H9 (cell line): ENCODE measurements at regions not wholly inside any gene's neighbourhood (a gene's known extent, or its start where the extent isn't known, plus 50 kb on each side); places are given as distances from the start of the nearest gene placed in this dataset.

Experiments
- DNase-seq: peaks from one replicate; pipeline ENCODE4 v3.0.0-alpha.2; 2017
- H2AFZ ChIP-seq: one replicate; pipeline ENCODE4 v1.6.1; 2013; ENCODE audit warnings: mild to moderate bottlenecking, low read length, control low read depth, moderate library complexity
- H2AK5ac ChIP-seq: 2 replicates; pipeline ENCODE4 v1.6.1; 2013; ENCODE audit warnings: low read length, control low read depth, mixed read lengths; ENCODE audit not compliant: insufficient read length
- H2BK120ac ChIP-seq: one replicate; pipeline ENCODE4 v1.6.1; 2013; ENCODE audit warnings: low read depth, mild to moderate bottlenecking, low read length, control low read depth, inconsistent platforms; ENCODE audit not compliant: poor library complexity, severe bottlenecking
- H2BK12ac ChIP-seq: 2 replicates; pipeline ENCODE4 v1.6.1; 2013; ENCODE audit warnings: low read length, control low read depth, mixed read lengths, low read depth; ENCODE audit not compliant: insufficient read length
- H2BK15ac ChIP-seq: 2 replicates; pipeline ENCODE4 v1.6.1; 2013; ENCODE audit warnings: low read depth, low read length, control low read depth
- H2BK20ac ChIP-seq: one replicate; pipeline ENCODE4 v1.6.1; 2013; ENCODE audit warnings: low read depth, mild to moderate bottlenecking, low read length, control low read depth, inconsistent platforms; ENCODE audit not compliant: poor library complexity, severe bottlenecking
- H2BK5ac ChIP-seq: 2 replicates; pipeline ENCODE4 v1.6.1; 2013; ENCODE audit warnings: low read length, control low read depth, mixed read lengths; ENCODE audit not compliant: insufficient read length
- H3K14ac ChIP-seq: 2 replicates; pipeline ENCODE4 v1.6.1; 2013; ENCODE audit warnings: low read length, control low read depth; ENCODE audit not compliant: insufficient read depth
- H3K18ac ChIP-seq: 2 replicates; pipeline ENCODE4 v1.6.1; 2013; ENCODE audit warnings: low read depth, mild to moderate bottlenecking, mixed read lengths, low read length, control low read depth; ENCODE audit not compliant: insufficient read length
- H3K23ac ChIP-seq: 2 replicates; pipeline ENCODE4 v1.6.1; 2013; ENCODE audit warnings: low read length, control low read depth, mixed read lengths, low read depth; ENCODE audit not compliant: insufficient read length
- H3K23me2 ChIP-seq: 2 replicates; pipeline ENCODE4 v1.6.1; 2013; ENCODE audit warnings: low read depth, mild to moderate bottlenecking, mixed read lengths, low read length, control low read depth; ENCODE audit not compliant: insufficient read length, poor library complexity, severe bottlenecking
- H3K27ac ChIP-seq: 2 replicates; pipeline ENCODE4 v1.5.1; 2013; ENCODE audit warnings: low read length, control low read depth, mixed read lengths, low read depth; ENCODE audit not compliant: insufficient read length
- H3K27me3 ChIP-seq: 2 replicates; pipeline ENCODE4 v1.6.1; 2013; ENCODE audit warnings: low read length, control low read depth, inconsistent platforms; ENCODE audit not compliant: insufficient read depth
- H3K4ac ChIP-seq: 2 replicates; pipeline ENCODE4 v1.6.1; 2013; ENCODE audit warnings: low read depth, mild to moderate bottlenecking, control low read depth, inconsistent platforms, low read length, moderate library complexity
- H3K4me1 ChIP-seq: 2 replicates; pipeline ENCODE4 v1.6.1; 2013; ENCODE audit warnings: low read length, control low read depth, inconsistent platforms; ENCODE audit not compliant: insufficient read depth
- H3K4me2 ChIP-seq: 2 replicates; pipeline ENCODE4 v1.6.1; 2013; ENCODE audit warnings: low read length, control low read depth, mixed read lengths; ENCODE audit not compliant: insufficient read length, insufficient read depth
- H3K56ac ChIP-seq: 2 replicates; pipeline ENCODE4 v1.6.1; 2013; ENCODE audit warnings: low read depth, mild to moderate bottlenecking, mixed read lengths, low read length, control low read depth; ENCODE audit not compliant: insufficient read length
- H3K79me1 ChIP-seq: 2 replicates; pipeline ENCODE4 v1.6.1; 2013; ENCODE audit warnings: low read depth, mild to moderate bottlenecking, moderate library complexity, low read length, control low read depth, inconsistent platforms; ENCODE audit not compliant: insufficient read depth, poor library complexity, severe bottlenecking
- H3K79me2 ChIP-seq: 2 replicates; pipeline ENCODE4 v1.6.1; 2013; ENCODE audit warnings: low read length, control low read depth, inconsistent platforms; ENCODE audit not compliant: insufficient read depth
- H3K9ac ChIP-seq: 2 replicates; pipeline ENCODE4 v1.6.1; 2013; ENCODE audit warnings: low read length, control low read depth, mixed read lengths; ENCODE audit not compliant: insufficient read length; ENCODE audit errors: extremely low read depth
- H3K9me3 ChIP-seq: one replicate; pipeline ENCODE4 v1.6.1; 2013; ENCODE audit warnings: low read depth, low read length, inconsistent platforms; ENCODE audit not compliant: control insufficient read depth
- H3T11ph ChIP-seq: one replicate; pipeline ENCODE4 v1.6.1; 2013; ENCODE audit warnings: mild to moderate bottlenecking, low read length, control low read depth, inconsistent platforms
- H4K20me1 ChIP-seq: one replicate; pipeline ENCODE4 v1.6.1; 2013; ENCODE audit not compliant: control insufficient read depth, insufficient read length, insufficient read depth
- H4K5ac ChIP-seq: 2 replicates; pipeline ENCODE4 v1.6.1; 2013; ENCODE audit warnings: low read depth, mild to moderate bottlenecking, mixed read lengths, low read length, control low read depth; ENCODE audit not compliant: insufficient read length
- H4K8ac ChIP-seq: replicated peaks from 2 replicates; pipeline ENCODE4 v1.6.1; 2013; ENCODE audit warnings: low read length, control low read depth, mixed read lengths, low read depth; ENCODE audit not compliant: insufficient read length
- H4K91ac ChIP-seq: 2 replicates; pipeline ENCODE4 v1.6.1; 2013; ENCODE audit warnings: low read depth, mild to moderate bottlenecking, moderate library complexity, mixed read lengths, low read length, control low read depth; ENCODE audit not compliant: insufficient read length
- H3K27ac Mint-ChIP-seq, 3 experiments: 2 replicates in 2 of 3; 3 replicates in 1 of 3; pipeline ENCODE4 v1.8.0; 2020 to 2021; ENCODE audit warnings: mixed read lengths in 3 of 3, mild to moderate bottlenecking in 1 of 3, moderate library complexity in 1 of 3
- H3K27me3 Mint-ChIP-seq: 2 replicates; pipeline ENCODE4 v1.8.0; 2021; ENCODE audit warnings: low read depth, mild to moderate bottlenecking, moderate library complexity, mixed read lengths
- H3K36me3 Mint-ChIP-seq, 3 experiments: 2 replicates in 2 of 3; 3 replicates in 1 of 3; pipeline ENCODE4 v1.8.0; 2020 to 2021; ENCODE audit warnings: low read depth in 3 of 3, mixed read lengths in 3 of 3; ENCODE audit not compliant: insufficient read depth in 1 of 3
- H3K4me1 Mint-ChIP-seq, 2 experiments: 2 replicates each; pipeline ENCODE4 v1.8.0; 2020; ENCODE audit warnings: mixed read lengths in 2 of 2
- H3K4me3 Mint-ChIP-seq, 2 experiments: 2 replicates in 1 of 2; 3 replicates in 1 of 2; pipeline ENCODE4 v1.8.0; 2020 to 2021; ENCODE audit warnings: mild to moderate bottlenecking in 2 of 2, mixed read lengths in 2 of 2, moderate library complexity in 1 of 2
- H3K9me3 Mint-ChIP-seq, 2 experiments: 2 replicates in 1 of 2; 3 replicates in 1 of 2; pipeline ENCODE4 v1.8.0; 2020; ENCODE audit warnings: mild to moderate bottlenecking in 2 of 2, mixed read lengths in 2 of 2, moderate library complexity in 1 of 2
- CTCF ChIP-seq: fragments of 200-600 bp; sonication (generic); conservative IDR thresholded peaks from 3 replicates; pipeline ENCODE4 v1.8.0; 2021; ENCODE audit warnings: antibody characterized with exemption, mild to moderate bottlenecking
- WGBS: extraction: QIAGEN DNeasy Blood & Tissue Kit; methylation state at CpG from one replicate; pipeline ENCODE4 v1.1.7; 2013; ENCODE audit warnings: missing lambda C conversion rate, low lambda C conversion rate, mixed read lengths; ENCODE audit not compliant: insufficient read length; ENCODE audit errors: extremely low coverage; 5-methylcytosine and 5-hydroxymethylcytosine counted together

- H2BK12ac ChIP-seq: no peak overlapping the region
- H3K4me3 Mint-ChIP-seq: no peak overlapping the region
- WGBS: no CpG with 5 or more reads among the region's 3 CpGs
- no peaks in the 10 kb centered on the region for H3K23me2 ChIP-seq
- no peak overlapping the region for H3K23ac ChIP-seq
- no peaks in the 10 kb centered on the region for H3K79me2 ChIP-seq
- H2AK5ac ChIP-seq: no peak overlapping the region
- no peak overlapping the region for H2BK5ac ChIP-seq
- no peak overlapping the region for H3K4me2 ChIP-seq
- H3K27ac Mint-ChIP-seq: no peak overlapping the region
- H3K18ac ChIP-seq: no peak overlapping the region
- H3K79me1 ChIP-seq: no peaks in the 10 kb centered on the region
- no peak overlapping the region for H3K9ac ChIP-seq
- H3K36me3 Mint-ChIP-seq: no peaks in the 10 kb centered on the region
- no peak for DNase-seq
- no peak overlapping the region for H2BK20ac ChIP-seq
- H4K8ac ChIP-seq: no peak overlapping the region
- no peak overlapping the region for H2BK120ac ChIP-seq
- no peaks in the 10 kb centered on the region for H3K9me3 ChIP-seq
- H3T11ph ChIP-seq: no peak overlapping the region
- H3K27ac ChIP-seq: no peak overlapping the region
- H3K4me1 ChIP-seq: no peaks in the 10 kb centered on the region
- TF ChIP-seq CTCF: no peak
- peaks cover 8 to 13% of the 10 kb centered on the region in 2 experiments for H3K4me1 Mint-ChIP-seq
- H3K56ac ChIP-seq: no peak overlapping the region
- no peaks in the 10 kb centered on the region for H3K27me3 Mint-ChIP-seq
- no peaks in the 10 kb centered on the region for H4K20me1 ChIP-seq
- no peak overlapping the region for H3K14ac ChIP-seq
- H3K9me3 Mint-ChIP-seq: no peaks in the 10 kb centered on the region
- no peak overlapping the region for H2AFZ ChIP-seq
- no peak overlapping the region for H4K5ac ChIP-seq
- H4K91ac ChIP-seq: no peak overlapping the region
- no peaks in the 10 kb centered on the region for H3K27me3 ChIP-seq
- H2BK15ac ChIP-seq: no peak overlapping the region
- H3K4ac ChIP-seq: no peak overlapping the region
These were observed 313.5 kb upstream of the CHORDC1 start for GRCh38 chr11:90536301-90536700.
